ENCODE measurements at regions not wholly inside any gene's neighbourhood (a gene's known extent, or its start where the extent isn't known, plus 50 kb on each side); places are given as distances from the start of the nearest gene placed in this dataset.

DNA sequence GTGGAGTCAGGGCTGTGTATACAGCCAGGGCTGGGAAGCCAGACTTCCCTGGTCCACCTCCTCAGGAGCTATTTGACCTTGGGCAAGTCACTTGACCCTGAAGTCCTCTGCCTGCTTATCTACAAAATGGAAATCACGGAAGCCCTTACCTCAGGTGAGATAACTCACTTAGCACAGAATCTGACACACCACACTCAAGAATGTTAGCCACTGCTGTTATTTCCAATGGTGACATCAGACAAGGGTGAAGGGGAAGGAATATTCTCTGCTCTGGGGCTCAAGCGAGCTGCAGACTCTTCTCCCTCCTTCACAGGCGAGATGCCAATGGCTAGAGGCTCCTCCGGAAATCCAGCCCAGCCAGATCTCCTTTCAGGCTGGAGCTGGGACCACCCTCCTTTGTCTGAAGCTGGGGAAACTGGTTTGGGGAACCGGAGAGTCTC lies 189.6 kb downstream of the HAUS1 start:
- Histone ChIP-seq H3K36me3 (ENCODE audit: insufficient read depth, low read length) (no peaks in the 10 kb centered on the region), H3K27me3 (ENCODE audit: insufficient read depth, low read depth, low read length) (no peaks in the 10 kb centered on the region), H2AFZ (ENCODE audit: low read depth, low read length) (no peak overlapping the region), H3K9ac (ENCODE audit: low read length) (no peak overlapping the region), H4K20me1 (ENCODE audit: insufficient read depth) (no peaks in the 10 kb centered on the region), H3K4me2 (ENCODE audit: low read length) (no peak overlapping the region), H3K79me2 (replicated peaks; ENCODE audit: insufficient read depth, low read length) (no peaks in the 10 kb centered on the region), H3K9me3 (ENCODE audit: low read length) (no peaks in the 10 kb centered on the region), H3K4me3 (ENCODE audit: low read length) (no peak overlapping the region), H3K27ac (ENCODE audit: low read length) (no peak overlapping the region), H3F3A (ENCODE audit: insufficient read depth, low read length, poor library complexity, severe bottlenecking) (no peaks in the 10 kb centered on the region), H3K9me2 (ENCODE audit: insufficient read depth, low read length) (no peaks in the 10 kb centered on the region)
- TF ChIP-seq EZH2 (IDR thresholded peaks at IDR 0.05; ENCODE audit: borderline replicate concordance, insufficient read depth, low read length, poor library complexity, severe bottlenecking): no peak
- no peak for TF ChIP-seq EP300 (conservative IDR thresholded peaks at IDR 0.05; ENCODE audit: poor library complexity, severe bottlenecking)
- no peak for TF ChIP-seq POLR2AphosphoS5 (IDR thresholded peaks at IDR 0.05)

DNA sequence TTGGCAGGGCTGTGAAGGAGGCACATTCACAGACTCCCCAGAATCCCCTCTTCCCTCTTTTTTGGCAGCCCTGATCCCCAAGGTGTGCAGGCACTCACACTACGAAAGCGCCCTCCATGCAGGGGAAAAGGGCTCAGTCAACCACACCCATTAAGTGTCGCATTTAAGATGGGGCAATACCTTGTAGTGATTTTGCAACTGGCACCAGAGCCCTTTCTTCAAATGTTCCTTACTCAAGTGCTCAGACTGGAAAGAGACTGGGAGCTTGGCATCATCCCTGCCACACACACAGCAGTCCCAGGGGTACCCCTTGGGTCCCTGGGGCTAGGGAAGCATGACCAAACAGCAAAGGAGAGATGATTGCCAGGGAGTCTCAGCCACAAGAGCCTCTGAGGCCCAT lies 190.1 kb downstream of the HAUS1 start:
- Histone ChIP-seq H2AFZ (ENCODE audit: low read depth, low read length) (no peak overlapping the region), H3K9me3 (ENCODE audit: low read length) (no peaks in the 10 kb centered on the region), H3F3A (ENCODE audit: insufficient read depth, low read length, poor library complexity, severe bottlenecking) (no peaks in the 10 kb centered on the region)

More for the DNA sequence above, 190.1 kb downstream of the HAUS1 start:
- Histone ChIP-seq H3K79me2 (replicated peaks; ENCODE audit: insufficient read depth, low read length) (no peaks in the 10 kb centered on the region), H3K9ac (ENCODE audit: low read length) (no peak overlapping the region), H3K36me3 (ENCODE audit: insufficient read depth, low read length) (no peaks in the 10 kb centered on the region), H3K27me3 (ENCODE audit: insufficient read depth, low read depth, low read length) (no peaks in the 10 kb centered on the region), H4K20me1 (ENCODE audit: insufficient read depth) (no peaks in the 10 kb centered on the region), H3K9me2 (ENCODE audit: insufficient read depth, low read length) (no peaks in the 10 kb centered on the region), H3K27ac (ENCODE audit: low read length) (no peak overlapping the region), H3K4me3 (ENCODE audit: low read length) (no peak overlapping the region), H3K4me2 (ENCODE audit: low read length) (no peak overlapping the region)
- no peak for TF ChIP-seq EP300 (conservative IDR thresholded peaks at IDR 0.05; ENCODE audit: poor library complexity, severe bottlenecking)
- TF ChIP-seq, protein P1, sequence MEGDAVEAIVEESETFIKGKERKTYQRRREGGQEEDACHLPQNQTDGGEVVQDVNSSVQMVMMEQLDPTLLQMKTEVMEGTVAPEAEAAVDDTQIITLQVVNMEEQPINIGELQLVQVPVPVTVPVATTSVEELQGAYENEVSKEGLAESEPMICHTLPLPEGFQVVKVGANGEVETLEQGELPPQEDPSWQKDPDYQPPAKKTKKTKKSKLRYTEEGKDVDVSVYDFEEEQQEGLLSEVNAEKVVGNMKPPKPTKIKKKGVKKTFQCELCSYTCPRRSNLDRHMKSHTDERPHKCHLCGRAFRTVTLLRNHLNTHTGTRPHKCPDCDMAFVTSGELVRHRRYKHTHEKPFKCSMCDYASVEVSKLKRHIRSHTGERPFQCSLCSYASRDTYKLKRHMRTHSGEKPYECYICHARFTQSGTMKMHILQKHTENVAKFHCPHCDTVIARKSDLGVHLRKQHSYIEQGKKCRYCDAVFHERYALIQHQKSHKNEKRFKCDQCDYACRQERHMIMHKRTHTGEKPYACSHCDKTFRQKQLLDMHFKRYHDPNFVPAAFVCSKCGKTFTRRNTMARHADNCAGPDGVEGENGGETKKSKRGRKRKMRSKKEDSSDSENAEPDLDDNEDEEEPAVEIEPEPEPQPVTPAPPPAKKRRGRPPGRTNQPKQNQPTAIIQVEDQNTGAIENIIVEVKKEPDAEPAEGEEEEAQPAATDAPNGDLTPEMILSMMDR (IDR thresholded peaks at IDR 0.05; ENCODE audit: poor library complexity, severe bottlenecking): no peak
- TF ChIP-seq SMC3 (conservative IDR thresholded peaks at IDR 0.05; ENCODE audit: poor library complexity): no peak
- no peak for TF ChIP-seq POLR2AphosphoS5 (IDR thresholded peaks at IDR 0.05)
- TF ChIP-seq EZH2 (IDR thresholded peaks at IDR 0.05; ENCODE audit: borderline replicate concordance, insufficient read depth, low read length, poor library complexity, severe bottlenecking): no peak
- TF ChIP-seq RAD21 (conservative IDR thresholded peaks at IDR 0.05): no peak
- no peak for TF ChIP-seq TAF1 (IDR thresholded peaks at IDR 0.05; ENCODE audit: low read depth)
- no peak for TF ChIP-seq MXI1 (conservative IDR thresholded peaks at IDR 0.05; ENCODE audit: poor library complexity, severe bottlenecking)
- TF ChIP-seq, protein P2, sequence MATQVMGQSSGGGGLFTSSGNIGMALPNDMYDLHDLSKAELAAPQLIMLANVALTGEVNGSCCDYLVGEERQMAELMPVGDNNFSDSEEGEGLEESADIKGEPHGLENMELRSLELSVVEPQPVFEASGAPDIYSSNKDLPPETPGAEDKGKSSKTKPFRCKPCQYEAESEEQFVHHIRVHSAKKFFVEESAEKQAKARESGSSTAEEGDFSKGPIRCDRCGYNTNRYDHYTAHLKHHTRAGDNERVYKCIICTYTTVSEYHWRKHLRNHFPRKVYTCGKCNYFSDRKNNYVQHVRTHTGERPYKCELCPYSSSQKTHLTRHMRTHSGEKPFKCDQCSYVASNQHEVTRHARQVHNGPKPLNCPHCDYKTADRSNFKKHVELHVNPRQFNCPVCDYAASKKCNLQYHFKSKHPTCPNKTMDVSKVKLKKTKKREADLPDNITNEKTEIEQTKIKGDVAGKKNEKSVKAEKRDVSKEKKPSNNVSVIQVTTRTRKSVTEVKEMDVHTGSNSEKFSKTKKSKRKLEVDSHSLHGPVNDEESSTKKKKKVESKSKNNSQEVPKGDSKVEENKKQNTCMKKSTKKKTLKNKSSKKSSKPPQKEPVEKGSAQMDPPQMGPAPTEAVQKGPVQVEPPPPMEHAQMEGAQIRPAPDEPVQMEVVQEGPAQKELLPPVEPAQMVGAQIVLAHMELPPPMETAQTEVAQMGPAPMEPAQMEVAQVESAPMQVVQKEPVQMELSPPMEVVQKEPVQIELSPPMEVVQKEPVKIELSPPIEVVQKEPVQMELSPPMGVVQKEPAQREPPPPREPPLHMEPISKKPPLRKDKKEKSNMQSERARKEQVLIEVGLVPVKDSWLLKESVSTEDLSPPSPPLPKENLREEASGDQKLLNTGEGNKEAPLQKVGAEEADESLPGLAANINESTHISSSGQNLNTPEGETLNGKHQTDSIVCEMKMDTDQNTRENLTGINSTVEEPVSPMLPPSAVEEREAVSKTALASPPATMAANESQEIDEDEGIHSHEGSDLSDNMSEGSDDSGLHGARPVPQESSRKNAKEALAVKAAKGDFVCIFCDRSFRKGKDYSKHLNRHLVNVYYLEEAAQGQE (IDR thresholded peaks at IDR 0.05; ENCODE audit: borderline replicate concordance): no peak

Data from neural cell (in vitro differentiated cells).